Gastroesophageal sphincter (tissue), 3 donors: ENCODE measurements at regions not wholly inside any gene's neighbourhood (a gene's known extent, or its start where the extent isn't known, plus 50 kb on each side); places are given as distances from the start of the nearest gene placed in this dataset.

Experiments
- POLR2A ChIP-seq, 2 donors: fragments of 450-650 bp; IDR thresholded peaks; one replicate each; pipeline ENCODE4 v1.6.1; 2017; ENCODE audit warnings: antibody characterized with exemption in 2 of 2, mild to moderate bottlenecking in 2 of 2, moderate library complexity in 1 of 2
- POLR2AphosphoS5 ChIP-seq: sonication (generic); formaldehyde crosslinking; IDR thresholded peaks from one replicate; pipeline ENCODE4 v1.6.1; 2017; ENCODE audit warnings: antibody characterized with exemption
- TF ChIP-seq, protein P1 (sequence below), 4 experiments: fragments of 200-600 bp in 2 of 4; fragments of 450-650 bp in 2 of 4; sonication (generic) in 1 of 4; IDR thresholded peaks; one replicate each; pipeline ENCODE4 v1.5.1; 2017 to 2019; ENCODE audit warnings: antibody characterized with exemption in 4 of 4, mild to moderate bottlenecking in 2 of 4, moderate library complexity in 2 of 4

DNA sequence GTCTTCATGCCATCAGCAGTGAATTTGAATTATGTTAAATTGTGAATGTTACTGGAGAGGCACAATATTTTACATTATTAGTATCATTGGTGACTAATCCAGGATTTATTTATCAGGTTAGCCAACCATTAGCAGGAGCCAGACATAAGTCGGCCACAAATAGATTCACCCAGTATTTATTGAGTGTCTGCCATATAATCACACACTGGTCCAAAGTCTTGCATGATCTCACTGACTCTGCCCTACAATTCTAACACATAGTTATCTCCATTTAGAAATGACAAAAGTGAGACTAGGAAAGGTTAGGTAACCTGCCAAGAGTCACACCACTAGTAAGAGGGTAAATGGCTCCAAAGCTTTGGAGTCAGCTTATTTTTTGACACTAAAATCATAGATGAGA is 179.6 kb downstream of the BLID start:
- TF ChIP-seq, protein P1, sequence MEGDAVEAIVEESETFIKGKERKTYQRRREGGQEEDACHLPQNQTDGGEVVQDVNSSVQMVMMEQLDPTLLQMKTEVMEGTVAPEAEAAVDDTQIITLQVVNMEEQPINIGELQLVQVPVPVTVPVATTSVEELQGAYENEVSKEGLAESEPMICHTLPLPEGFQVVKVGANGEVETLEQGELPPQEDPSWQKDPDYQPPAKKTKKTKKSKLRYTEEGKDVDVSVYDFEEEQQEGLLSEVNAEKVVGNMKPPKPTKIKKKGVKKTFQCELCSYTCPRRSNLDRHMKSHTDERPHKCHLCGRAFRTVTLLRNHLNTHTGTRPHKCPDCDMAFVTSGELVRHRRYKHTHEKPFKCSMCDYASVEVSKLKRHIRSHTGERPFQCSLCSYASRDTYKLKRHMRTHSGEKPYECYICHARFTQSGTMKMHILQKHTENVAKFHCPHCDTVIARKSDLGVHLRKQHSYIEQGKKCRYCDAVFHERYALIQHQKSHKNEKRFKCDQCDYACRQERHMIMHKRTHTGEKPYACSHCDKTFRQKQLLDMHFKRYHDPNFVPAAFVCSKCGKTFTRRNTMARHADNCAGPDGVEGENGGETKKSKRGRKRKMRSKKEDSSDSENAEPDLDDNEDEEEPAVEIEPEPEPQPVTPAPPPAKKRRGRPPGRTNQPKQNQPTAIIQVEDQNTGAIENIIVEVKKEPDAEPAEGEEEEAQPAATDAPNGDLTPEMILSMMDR (IDR thresholded peaks at IDR 0.05) = no peak
- no peak for TF ChIP-seq POLR2AphosphoS5
- TF ChIP-seq POLR2A (IDR thresholded peaks at IDR 0.05) = no peak
